ENCODE measurements at regions not wholly inside any gene's neighbourhood (a gene's known extent, or its start where the extent isn't known, plus 50 kb on each side); places are given as distances from the start of the nearest gene placed in this dataset.

DNA sequence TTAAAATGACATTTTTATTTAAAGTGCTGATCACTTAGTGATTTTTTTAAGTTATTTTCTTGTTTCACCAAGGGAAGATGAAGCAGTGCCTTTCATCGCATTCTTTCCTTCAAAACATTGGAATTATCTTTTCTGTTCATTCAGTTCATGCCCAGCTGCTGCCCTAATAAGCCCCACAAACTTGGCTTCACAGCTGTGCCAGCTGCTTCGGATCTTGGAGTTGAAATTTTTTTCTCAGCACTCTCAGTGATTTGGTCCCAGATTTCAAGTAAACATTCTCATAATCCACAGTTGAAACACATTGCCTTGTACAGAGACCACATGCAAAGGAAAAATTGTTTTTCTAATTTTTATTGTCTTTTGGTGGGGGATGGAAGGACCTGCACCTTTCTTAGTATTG lies 353.3 kb upstream of the LRP1B start:
- TF ChIP-seq, protein P1, sequence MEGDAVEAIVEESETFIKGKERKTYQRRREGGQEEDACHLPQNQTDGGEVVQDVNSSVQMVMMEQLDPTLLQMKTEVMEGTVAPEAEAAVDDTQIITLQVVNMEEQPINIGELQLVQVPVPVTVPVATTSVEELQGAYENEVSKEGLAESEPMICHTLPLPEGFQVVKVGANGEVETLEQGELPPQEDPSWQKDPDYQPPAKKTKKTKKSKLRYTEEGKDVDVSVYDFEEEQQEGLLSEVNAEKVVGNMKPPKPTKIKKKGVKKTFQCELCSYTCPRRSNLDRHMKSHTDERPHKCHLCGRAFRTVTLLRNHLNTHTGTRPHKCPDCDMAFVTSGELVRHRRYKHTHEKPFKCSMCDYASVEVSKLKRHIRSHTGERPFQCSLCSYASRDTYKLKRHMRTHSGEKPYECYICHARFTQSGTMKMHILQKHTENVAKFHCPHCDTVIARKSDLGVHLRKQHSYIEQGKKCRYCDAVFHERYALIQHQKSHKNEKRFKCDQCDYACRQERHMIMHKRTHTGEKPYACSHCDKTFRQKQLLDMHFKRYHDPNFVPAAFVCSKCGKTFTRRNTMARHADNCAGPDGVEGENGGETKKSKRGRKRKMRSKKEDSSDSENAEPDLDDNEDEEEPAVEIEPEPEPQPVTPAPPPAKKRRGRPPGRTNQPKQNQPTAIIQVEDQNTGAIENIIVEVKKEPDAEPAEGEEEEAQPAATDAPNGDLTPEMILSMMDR (IDR thresholded peaks at IDR 0.05; ENCODE audit: borderline replicate concordance, control extremely low read depth, extremely low read depth, insufficient read depth, missing control alignments) = no peak
- in situ Hi-C loops (cut with MboI; ENCODE audit: low sequenced_read_pairs, unreplicated experiment) = no loop called here
- no peak for DNase-seq (ENCODE audit: low spot score)

DNA sequence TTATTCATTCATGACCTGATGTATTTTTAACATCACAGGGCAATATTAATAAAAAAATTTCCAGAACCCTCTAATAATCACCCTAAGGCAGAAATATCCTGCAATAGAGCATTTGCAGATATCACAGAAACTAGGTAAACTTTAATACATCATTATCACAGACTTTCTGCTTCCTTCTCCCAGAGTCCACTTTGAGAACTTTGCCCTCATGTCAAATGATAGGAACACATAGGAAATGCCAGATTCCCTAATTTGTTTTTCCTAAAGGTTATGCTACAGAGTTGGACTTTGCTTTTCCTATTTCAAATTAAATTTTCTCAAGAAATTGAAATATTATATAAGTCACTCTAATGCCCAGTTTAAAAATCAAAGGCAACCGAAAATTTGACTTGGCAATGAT lies 352.8 kb upstream of the LRP1B start:
- in situ Hi-C loops (cut with MboI; ENCODE audit: low sequenced_read_pairs, unreplicated experiment) = no loop called here
- no peak for DNase-seq (ENCODE audit: low spot score)
- TF ChIP-seq, protein P1 (IDR thresholded peaks at IDR 0.05; ENCODE audit: borderline replicate concordance, control extremely low read depth, extremely low read depth, insufficient read depth, missing control alignments) = no peak

DNA sequence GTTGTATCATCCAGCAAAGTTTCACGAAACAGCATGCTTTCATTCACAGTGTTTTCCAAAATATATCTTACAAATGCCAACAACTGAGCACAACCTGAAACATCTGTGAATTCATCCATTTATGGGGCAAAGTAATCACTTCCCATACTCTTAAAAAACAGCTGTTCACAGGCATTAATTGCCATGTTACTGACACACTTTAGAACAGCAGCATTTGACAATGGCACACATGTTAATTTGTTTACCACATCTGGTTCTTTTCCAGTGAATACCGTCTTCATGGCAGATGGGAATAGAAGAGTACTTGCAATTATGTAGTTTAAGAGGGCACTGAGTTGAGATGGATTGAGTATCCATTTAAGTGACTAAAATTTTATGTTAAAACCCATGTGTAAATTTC lies 347.4 kb upstream of the LRP1B start:
- in situ Hi-C loops (cut with MboI; ENCODE audit: low sequenced_read_pairs, unreplicated experiment) = no loop called here
- DNase-seq (ENCODE audit: low spot score) = no peak
- TF ChIP-seq, protein P1 (IDR thresholded peaks at IDR 0.05; ENCODE audit: borderline replicate concordance, control extremely low read depth, extremely low read depth, insufficient read depth, missing control alignments) = no peak

DNA sequence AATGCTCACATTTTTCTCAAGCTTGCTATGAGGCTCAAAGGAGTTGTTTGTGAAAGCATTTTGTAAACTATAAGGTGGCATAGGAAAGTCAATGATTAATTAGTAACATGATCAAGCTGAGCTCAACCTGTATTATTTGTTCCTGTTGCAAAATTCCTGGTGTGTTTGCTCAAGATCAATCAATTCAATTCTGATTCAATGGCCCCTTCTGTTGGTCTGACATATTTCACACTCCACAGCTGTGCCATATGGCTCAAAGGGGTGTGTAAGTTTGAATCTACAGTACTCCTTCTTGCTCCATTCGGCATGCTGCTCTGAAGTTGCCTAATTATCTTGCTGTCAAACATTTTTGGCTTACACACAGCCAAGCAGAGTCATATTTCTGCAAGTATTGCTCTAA lies 341.6 kb upstream of the LRP1B start:
- no peak for DNase-seq (ENCODE audit: low spot score)
- TF ChIP-seq, protein P1 (IDR thresholded peaks at IDR 0.05; ENCODE audit: borderline replicate concordance, control extremely low read depth, extremely low read depth, insufficient read depth, missing control alignments) = no peak
- in situ Hi-C loops (cut with MboI; ENCODE audit: low sequenced_read_pairs, unreplicated experiment) = no loop called here

DNA sequence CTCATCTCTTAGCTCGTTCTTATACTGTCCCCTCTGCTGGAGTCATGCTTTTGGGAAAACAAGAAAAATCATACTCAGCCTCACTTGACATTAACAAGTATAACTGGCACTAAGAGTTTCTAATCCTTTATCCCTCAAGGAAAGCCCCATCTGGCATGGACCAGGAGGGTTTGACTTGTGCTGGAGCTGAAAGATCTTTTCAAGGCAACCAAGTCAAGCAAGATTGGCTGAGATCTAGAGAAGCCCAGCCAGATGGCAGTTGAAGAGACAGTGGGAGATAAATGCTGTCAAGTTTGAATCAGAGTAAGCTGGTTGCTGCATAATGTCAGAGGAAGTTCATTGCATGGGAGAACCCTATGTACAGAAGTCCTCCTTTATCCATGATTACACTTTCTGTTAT lies 336.5 kb upstream of the LRP1B start:
- TF ChIP-seq, protein P1 (IDR thresholded peaks at IDR 0.05; ENCODE audit: borderline replicate concordance, control extremely low read depth, extremely low read depth, insufficient read depth, missing control alignments) = no peak

DNA sequence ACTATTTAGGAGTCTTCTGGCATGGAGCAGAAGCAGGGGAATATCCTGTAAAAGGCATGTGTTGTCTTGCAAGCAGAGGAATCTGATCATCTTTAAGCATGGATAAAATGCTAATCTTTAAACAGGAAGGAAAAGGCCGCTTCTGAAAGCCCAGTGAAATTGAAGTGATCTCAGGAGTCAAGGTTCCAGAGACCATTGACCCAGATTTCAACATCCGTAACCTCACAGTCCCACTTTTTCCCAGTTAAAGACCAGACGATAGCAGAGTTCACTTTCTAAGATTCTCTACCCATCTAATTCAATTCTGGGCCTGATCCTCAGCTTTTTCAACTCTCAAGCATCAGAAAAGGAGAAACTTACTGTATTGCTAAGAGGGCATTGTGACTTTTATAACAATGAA lies 332.2 kb upstream of the LRP1B start:
- no peak for DNase-seq (ENCODE audit: low spot score)
- TF ChIP-seq, protein P1 (IDR thresholded peaks at IDR 0.05; ENCODE audit: borderline replicate concordance, control extremely low read depth, extremely low read depth, insufficient read depth, missing control alignments) = no peak
- in situ Hi-C loops (cut with MboI; ENCODE audit: low sequenced_read_pairs, unreplicated experiment) = no loop called here

More for the DNA sequence above, 336.5 kb upstream of the LRP1B start:
- in situ Hi-C loops (cut with MboI; ENCODE audit: low sequenced_read_pairs, unreplicated experiment) = no loop called here
- no peak for DNase-seq (ENCODE audit: low spot score)

DNA sequence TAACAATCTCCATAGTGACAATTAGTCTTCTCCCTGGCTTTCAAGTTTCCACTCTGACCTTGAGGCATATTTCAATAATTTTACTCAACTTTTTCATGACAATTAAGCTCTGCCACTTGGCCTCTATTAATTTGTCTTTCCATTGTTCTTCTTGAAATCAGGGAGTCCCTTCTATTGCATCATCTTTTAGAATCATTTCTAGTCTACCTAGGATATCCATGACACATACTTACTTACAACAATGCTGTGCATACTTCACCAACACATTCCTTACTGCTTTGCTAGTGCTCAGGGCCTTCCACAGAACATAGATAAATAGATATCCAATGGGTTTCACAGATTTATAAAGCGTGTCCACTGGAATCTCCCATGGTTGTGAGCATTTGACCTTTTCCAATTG lies 331.5 kb upstream of the LRP1B start:
- in situ Hi-C loops (cut with MboI; ENCODE audit: low sequenced_read_pairs, unreplicated experiment) = no loop called here
- DNase-seq (ENCODE audit: low spot score) = no peak
- TF ChIP-seq, protein P1 (IDR thresholded peaks at IDR 0.05; ENCODE audit: borderline replicate concordance, control extremely low read depth, extremely low read depth, insufficient read depth, missing control alignments) = no peak
